ENCODE measurements at regions not wholly inside any gene's neighbourhood (a gene's known extent, or its start where the extent isn't known, plus 50 kb on each side); places are given as distances from the start of the nearest gene placed in this dataset.

DNA sequence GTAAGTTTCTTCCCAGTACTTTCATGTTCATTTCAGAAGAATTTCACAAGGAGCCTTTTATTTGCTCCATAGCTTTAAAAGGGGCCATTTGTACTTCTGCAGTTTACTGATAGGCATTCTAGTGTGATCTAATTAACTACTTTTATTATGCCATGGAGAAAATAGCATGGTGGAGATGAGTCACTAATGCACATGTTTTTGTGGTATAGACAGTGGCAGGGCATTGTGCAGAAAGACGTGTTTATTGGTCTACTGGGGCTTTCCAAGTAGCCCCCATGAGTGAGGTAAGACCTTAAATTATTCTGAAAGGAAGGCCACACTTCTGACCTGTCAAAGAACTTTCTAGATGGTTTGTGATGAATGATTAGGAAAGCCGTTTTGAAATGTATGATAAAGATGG lies 810.0 kb upstream of the NR2F2 start:
- TF ChIP-seq NFE2L1 (CRISPR knock-in tag; IDR thresholded peaks at IDR 0.05) (no peak), SP1 (CRISPR knock-in tag; conservative IDR thresholded peaks at IDR 0.05) (no peak), STAT6 (CRISPR knock-in tag; conservative IDR thresholded peaks at IDR 0.05; ENCODE audit: low read depth) (no peak), TP53 (CRISPR knock-in tag; IDR thresholded peaks at IDR 0.05) (no peak), JAZF1 (CRISPR knock-in tag; IDR thresholded peaks at IDR 0.05) (no peak), USF1 (CRISPR knock-in tag; IDR thresholded peaks at IDR 0.05) (no peak), RELA (CRISPR knock-in tag; IDR thresholded peaks at IDR 0.05; ENCODE audit: borderline replicate concordance) (no peak), ATF3 (CRISPR knock-in tag; conservative IDR thresholded peaks at IDR 0.05) (no peak), IRF2 (CRISPR knock-in tag; IDR thresholded peaks at IDR 0.05; ENCODE audit: borderline replicate concordance, low read depth) (no peak), E2F1 (CRISPR knock-in tag; IDR thresholded peaks at IDR 0.05) (no peak)
- TF ChIP-seq, protein P1, sequence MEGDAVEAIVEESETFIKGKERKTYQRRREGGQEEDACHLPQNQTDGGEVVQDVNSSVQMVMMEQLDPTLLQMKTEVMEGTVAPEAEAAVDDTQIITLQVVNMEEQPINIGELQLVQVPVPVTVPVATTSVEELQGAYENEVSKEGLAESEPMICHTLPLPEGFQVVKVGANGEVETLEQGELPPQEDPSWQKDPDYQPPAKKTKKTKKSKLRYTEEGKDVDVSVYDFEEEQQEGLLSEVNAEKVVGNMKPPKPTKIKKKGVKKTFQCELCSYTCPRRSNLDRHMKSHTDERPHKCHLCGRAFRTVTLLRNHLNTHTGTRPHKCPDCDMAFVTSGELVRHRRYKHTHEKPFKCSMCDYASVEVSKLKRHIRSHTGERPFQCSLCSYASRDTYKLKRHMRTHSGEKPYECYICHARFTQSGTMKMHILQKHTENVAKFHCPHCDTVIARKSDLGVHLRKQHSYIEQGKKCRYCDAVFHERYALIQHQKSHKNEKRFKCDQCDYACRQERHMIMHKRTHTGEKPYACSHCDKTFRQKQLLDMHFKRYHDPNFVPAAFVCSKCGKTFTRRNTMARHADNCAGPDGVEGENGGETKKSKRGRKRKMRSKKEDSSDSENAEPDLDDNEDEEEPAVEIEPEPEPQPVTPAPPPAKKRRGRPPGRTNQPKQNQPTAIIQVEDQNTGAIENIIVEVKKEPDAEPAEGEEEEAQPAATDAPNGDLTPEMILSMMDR (IDR thresholded peaks at IDR 0.05): no peak
- TF ChIP-seq, protein P2, sequence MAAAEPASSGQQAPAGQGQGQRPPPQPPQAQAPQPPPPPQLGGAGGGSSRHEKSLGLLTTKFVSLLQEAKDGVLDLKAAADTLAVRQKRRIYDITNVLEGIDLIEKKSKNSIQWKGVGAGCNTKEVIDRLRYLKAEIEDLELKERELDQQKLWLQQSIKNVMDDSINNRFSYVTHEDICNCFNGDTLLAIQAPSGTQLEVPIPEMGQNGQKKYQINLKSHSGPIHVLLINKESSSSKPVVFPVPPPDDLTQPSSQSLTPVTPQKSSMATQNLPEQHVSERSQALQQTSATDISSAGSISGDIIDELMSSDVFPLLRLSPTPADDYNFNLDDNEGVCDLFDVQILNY (CRISPR knock-in tag; IDR thresholded peaks at IDR 0.05): no peak
- TF ChIP-seq, protein P3, sequence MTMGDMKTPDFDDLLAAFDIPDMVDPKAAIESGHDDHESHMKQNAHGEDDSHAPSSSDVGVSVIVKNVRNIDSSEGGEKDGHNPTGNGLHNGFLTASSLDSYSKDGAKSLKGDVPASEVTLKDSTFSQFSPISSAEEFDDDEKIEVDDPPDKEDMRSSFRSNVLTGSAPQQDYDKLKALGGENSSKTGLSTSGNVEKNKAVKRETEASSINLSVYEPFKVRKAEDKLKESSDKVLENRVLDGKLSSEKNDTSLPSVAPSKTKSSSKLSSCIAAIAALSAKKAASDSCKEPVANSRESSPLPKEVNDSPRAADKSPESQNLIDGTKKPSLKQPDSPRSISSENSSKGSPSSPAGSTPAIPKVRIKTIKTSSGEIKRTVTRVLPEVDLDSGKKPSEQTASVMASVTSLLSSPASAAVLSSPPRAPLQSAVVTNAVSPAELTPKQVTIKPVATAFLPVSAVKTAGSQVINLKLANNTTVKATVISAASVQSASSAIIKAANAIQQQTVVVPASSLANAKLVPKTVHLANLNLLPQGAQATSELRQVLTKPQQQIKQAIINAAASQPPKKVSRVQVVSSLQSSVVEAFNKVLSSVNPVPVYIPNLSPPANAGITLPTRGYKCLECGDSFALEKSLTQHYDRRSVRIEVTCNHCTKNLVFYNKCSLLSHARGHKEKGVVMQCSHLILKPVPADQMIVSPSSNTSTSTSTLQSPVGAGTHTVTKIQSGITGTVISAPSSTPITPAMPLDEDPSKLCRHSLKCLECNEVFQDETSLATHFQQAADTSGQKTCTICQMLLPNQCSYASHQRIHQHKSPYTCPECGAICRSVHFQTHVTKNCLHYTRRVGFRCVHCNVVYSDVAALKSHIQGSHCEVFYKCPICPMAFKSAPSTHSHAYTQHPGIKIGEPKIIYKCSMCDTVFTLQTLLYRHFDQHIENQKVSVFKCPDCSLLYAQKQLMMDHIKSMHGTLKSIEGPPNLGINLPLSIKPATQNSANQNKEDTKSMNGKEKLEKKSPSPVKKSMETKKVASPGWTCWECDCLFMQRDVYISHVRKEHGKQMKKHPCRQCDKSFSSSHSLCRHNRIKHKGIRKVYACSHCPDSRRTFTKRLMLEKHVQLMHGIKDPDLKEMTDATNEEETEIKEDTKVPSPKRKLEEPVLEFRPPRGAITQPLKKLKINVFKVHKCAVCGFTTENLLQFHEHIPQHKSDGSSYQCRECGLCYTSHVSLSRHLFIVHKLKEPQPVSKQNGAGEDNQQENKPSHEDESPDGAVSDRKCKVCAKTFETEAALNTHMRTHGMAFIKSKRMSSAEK (CRISPR knock-in tag; IDR thresholded peaks at IDR 0.05; ENCODE audit: borderline replicate concordance): no peak
- TF ChIP-seq, protein P4, sequence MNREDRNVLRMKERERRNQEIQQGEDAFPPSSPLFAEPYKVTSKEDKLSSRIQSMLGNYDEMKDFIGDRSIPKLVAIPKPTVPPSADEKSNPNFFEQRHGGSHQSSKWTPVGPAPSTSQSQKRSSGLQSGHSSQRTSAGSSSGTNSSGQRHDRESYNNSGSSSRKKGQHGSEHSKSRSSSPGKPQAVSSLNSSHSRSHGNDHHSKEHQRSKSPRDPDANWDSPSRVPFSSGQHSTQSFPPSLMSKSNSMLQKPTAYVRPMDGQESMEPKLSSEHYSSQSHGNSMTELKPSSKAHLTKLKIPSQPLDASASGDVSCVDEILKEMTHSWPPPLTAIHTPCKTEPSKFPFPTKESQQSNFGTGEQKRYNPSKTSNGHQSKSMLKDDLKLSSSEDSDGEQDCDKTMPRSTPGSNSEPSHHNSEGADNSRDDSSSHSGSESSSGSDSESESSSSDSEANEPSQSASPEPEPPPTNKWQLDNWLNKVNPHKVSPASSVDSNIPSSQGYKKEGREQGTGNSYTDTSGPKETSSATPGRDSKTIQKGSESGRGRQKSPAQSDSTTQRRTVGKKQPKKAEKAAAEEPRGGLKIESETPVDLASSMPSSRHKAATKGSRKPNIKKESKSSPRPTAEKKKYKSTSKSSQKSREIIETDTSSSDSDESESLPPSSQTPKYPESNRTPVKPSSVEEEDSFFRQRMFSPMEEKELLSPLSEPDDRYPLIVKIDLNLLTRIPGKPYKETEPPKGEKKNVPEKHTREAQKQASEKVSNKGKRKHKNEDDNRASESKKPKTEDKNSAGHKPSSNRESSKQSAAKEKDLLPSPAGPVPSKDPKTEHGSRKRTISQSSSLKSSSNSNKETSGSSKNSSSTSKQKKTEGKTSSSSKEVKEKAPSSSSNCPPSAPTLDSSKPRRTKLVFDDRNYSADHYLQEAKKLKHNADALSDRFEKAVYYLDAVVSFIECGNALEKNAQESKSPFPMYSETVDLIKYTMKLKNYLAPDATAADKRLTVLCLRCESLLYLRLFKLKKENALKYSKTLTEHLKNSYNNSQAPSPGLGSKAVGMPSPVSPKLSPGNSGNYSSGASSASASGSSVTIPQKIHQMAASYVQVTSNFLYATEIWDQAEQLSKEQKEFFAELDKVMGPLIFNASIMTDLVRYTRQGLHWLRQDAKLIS (CRISPR knock-in tag; IDR thresholded peaks at IDR 0.05; ENCODE audit: borderline replicate concordance): no peak
